ENCODE measurements at regions not wholly inside any gene's neighbourhood (a gene's known extent, or its start where the extent isn't known, plus 50 kb on each side); places are given as distances from the start of the nearest gene placed in this dataset.

DNA sequence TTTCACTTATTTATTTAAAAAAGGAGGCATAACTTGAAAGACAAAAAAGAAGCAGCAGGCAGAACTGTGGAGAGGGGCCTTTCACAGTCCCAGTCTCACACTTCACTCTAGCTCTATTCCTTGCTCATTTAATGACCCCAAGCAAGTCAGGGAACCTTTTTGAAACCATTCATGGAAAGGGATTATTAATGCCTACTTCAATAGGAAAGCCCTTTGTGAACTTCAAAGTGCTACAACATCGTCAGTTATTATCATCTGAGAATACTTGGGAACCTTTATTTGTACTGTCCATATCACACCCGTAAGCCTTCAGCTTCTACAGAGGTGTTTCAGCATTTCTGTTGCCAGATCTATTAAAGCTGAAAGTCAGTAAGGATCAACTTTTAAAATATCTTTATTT is 320.2 kb downstream of the TMEM161B start:
- Histone ChIP-seq H3K27me3 (ENCODE audit: insufficient read depth) (no peaks in the 10 kb centered on the region), H3K4me2 (no peak overlapping the region), H3K9ac (no peak overlapping the region), H3K4me3 (ENCODE audit: low read depth in 2 of 2, low read length in 1 of 2) (no peak overlapping the region), H3K79me2 (ENCODE audit: insufficient read depth) (no peaks in the 10 kb centered on the region), H3K9me3 (no peaks in the 10 kb centered on the region), H2AFZ (ENCODE audit: low read depth) (no peak overlapping the region), H3F3A (replicated peaks; ENCODE audit: insufficient read depth) (no peaks in the 10 kb centered on the region), H4K20me1 (ENCODE audit: insufficient read depth) (no peaks in the 10 kb centered on the region), H3K9me2 (no peaks in the 10 kb centered on the region), H3K27ac (ENCODE audit: low read depth in 2 of 2, low read length in 1 of 2) (no peak overlapping the region), H3K36me3 (replicated peaks in 1 of 2; ENCODE audit: control insufficient read depth in 1 of 2, insufficient read depth in 2 of 2, low read length in 1 of 2) (no peaks in the 10 kb centered on the region), H3K4me1 (ENCODE audit: control insufficient read depth in 1 of 2, insufficient read depth in 2 of 2, low read depth in 1 of 2, low read length in 1 of 2) (no peaks in the 10 kb centered on the region)
- ChIA-PET CTCF (no interaction called here), POLR2A (no interaction called here)
- no peak for TF ChIP-seq JUND (IDR thresholded peaks at IDR 0.05)
- no peak for TF ChIP-seq NRF1 (IDR thresholded peaks at IDR 0.05; ENCODE audit: low read depth, low read length)
- TF ChIP-seq MAX (IDR thresholded peaks at IDR 0.05; ENCODE audit: low read depth) = no peak
- no peak for TF ChIP-seq EZH2phosphoT487 (IDR thresholded peaks at IDR 0.05; ENCODE audit: borderline replicate concordance, low read depth)
- no peak for TF ChIP-seq SMC3 (IDR thresholded peaks at IDR 0.05; ENCODE audit: low read depth, low read length)
- TF ChIP-seq, protein P1, sequence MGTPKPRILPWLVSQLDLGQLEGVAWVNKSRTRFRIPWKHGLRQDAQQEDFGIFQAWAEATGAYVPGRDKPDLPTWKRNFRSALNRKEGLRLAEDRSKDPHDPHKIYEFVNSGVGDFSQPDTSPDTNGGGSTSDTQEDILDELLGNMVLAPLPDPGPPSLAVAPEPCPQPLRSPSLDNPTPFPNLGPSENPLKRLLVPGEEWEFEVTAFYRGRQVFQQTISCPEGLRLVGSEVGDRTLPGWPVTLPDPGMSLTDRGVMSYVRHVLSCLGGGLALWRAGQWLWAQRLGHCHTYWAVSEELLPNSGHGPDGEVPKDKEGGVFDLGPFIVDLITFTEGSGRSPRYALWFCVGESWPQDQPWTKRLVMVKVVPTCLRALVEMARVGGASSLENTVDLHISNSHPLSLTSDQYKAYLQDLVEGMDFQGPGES (IDR thresholded peaks at IDR 0.05; ENCODE audit: low read depth, low read length) = no peak
- TF ChIP-seq SIN3A (IDR thresholded peaks at IDR 0.05; ENCODE audit: borderline replicate concordance, low read depth, low read length) = no peak
- TF ChIP-seq POLR2AphosphoS5 (IDR thresholded peaks at IDR 0.05; ENCODE audit: low read depth, low read length) = no peak
- TF ChIP-seq, protein P2, sequence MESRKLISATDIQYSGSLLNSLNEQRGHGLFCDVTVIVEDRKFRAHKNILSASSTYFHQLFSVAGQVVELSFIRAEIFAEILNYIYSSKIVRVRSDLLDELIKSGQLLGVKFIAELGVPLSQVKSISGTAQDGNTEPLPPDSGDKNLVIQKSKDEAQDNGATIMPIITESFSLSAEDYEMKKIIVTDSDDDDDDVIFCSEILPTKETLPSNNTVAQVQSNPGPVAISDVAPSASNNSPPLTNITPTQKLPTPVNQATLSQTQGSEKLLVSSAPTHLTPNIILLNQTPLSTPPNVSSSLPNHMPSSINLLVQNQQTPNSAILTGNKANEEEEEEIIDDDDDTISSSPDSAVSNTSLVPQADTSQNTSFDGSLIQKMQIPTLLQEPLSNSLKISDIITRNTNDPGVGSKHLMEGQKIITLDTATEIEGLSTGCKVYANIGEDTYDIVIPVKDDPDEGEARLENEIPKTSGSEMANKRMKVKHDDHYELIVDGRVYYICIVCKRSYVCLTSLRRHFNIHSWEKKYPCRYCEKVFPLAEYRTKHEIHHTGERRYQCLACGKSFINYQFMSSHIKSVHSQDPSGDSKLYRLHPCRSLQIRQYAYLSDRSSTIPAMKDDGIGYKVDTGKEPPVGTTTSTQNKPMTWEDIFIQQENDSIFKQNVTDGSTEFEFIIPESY (IDR thresholded peaks at IDR 0.05; ENCODE audit: borderline replicate concordance, low read depth) = no peak
- TF ChIP-seq, protein P3, sequence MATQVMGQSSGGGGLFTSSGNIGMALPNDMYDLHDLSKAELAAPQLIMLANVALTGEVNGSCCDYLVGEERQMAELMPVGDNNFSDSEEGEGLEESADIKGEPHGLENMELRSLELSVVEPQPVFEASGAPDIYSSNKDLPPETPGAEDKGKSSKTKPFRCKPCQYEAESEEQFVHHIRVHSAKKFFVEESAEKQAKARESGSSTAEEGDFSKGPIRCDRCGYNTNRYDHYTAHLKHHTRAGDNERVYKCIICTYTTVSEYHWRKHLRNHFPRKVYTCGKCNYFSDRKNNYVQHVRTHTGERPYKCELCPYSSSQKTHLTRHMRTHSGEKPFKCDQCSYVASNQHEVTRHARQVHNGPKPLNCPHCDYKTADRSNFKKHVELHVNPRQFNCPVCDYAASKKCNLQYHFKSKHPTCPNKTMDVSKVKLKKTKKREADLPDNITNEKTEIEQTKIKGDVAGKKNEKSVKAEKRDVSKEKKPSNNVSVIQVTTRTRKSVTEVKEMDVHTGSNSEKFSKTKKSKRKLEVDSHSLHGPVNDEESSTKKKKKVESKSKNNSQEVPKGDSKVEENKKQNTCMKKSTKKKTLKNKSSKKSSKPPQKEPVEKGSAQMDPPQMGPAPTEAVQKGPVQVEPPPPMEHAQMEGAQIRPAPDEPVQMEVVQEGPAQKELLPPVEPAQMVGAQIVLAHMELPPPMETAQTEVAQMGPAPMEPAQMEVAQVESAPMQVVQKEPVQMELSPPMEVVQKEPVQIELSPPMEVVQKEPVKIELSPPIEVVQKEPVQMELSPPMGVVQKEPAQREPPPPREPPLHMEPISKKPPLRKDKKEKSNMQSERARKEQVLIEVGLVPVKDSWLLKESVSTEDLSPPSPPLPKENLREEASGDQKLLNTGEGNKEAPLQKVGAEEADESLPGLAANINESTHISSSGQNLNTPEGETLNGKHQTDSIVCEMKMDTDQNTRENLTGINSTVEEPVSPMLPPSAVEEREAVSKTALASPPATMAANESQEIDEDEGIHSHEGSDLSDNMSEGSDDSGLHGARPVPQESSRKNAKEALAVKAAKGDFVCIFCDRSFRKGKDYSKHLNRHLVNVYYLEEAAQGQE (IDR thresholded peaks at IDR 0.05; ENCODE audit: low read depth, low read length) = no peak
- TF ChIP-seq RAD21 (IDR thresholded peaks at IDR 0.05; ENCODE audit: low read length) = no peak
- no peak for TF ChIP-seq TAF1 (IDR thresholded peaks at IDR 0.05; ENCODE audit: borderline replicate concordance, low read depth, low read length)
- no peak for TF ChIP-seq RXRA (IDR thresholded peaks at IDR 0.05; ENCODE audit: borderline replicate concordance, low read depth)
- no peak for DNase-seq
- 3% methylated on average over 2 of the region's 2 CpGs for WGBS (ENCODE audit: low lambda C conversion rate)

All from SK-N-SH (cell line).